GM19438 (cell line): ENCODE measurements at regions not wholly inside any gene's neighbourhood (a gene's known extent, or its start where the extent isn't known, plus 50 kb on each side); places are given as distances from the start of the nearest gene placed in this dataset.
"Not testable (repeated sequence)": the region's sequence is repeated elsewhere in the genome, so short reads cannot be mapped to it uniquely, and the experiment has no call there.

Experiments
- ATAC-seq: cut with Tn5 transposase; IDR thresholded peaks from one replicate; pipeline ENCODE4 v1.9.1; 2021; ENCODE audit warnings: low read depth; ENCODE audit not compliant: unreplicated experiment

GRCh38 chr12:4158306-4158705, 115.3 kb upstream of the CCND2 start:
- ATAC-seq: no peak

- no peak for ATAC-seq
Observed at GRCh38 chr12:4157122-4157521, 116.4 kb upstream of the CCND2 start.

DNA sequence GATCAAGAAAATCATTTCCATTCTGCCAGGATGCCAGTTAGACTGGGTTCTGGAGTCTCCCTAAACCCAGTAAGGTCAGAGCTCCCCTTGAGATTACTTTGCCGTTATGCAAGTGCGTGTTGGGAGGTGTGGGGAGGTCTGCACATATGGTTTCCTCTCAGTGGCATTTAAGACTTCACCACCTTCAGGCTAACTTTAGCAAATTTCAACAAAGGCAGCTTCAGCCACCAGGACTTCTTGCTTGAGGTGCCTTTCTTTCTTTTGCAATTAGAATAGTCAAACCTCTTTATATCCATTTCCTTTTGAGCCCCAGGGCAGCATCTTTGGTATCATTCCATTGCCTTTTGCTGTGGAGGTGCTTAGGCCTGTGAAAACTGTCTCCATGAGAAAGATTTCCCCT, 117.2 kb upstream of the CCND2 start:
- no peak for ATAC-seq

DNA sequence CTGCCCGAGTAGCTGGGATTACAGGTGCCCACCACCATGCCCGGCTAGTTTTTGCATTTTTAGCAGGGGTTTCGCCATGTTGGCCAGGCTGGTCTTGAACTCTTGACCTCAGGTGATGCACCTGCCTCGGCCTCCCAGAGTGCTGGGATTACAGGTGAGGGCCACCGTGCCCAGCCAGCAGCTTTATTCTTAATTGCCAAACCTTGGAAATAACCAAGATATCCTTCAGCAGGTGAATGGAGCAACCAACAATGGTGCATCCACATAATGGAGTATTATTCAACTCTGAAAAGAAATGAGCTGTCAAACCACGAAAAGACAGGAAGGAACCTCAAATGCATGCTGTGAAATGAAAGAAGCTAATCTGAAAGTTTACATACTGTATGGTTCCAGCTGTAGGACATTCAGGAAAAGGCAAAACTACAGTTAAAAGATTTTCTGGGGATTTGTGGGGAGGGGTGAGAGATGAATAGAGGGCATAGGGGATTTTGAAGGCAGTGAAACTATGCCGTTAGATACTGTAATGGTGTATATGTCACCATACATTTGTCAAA, 118.8 kb upstream of the CCND2 start:
- no peak for ATAC-seq

- peak; percentile 79 for ATAC-seq
Observed at GRCh38 chr12:4153343-4153892, 120.1 kb upstream of the CCND2 start.

DNA sequence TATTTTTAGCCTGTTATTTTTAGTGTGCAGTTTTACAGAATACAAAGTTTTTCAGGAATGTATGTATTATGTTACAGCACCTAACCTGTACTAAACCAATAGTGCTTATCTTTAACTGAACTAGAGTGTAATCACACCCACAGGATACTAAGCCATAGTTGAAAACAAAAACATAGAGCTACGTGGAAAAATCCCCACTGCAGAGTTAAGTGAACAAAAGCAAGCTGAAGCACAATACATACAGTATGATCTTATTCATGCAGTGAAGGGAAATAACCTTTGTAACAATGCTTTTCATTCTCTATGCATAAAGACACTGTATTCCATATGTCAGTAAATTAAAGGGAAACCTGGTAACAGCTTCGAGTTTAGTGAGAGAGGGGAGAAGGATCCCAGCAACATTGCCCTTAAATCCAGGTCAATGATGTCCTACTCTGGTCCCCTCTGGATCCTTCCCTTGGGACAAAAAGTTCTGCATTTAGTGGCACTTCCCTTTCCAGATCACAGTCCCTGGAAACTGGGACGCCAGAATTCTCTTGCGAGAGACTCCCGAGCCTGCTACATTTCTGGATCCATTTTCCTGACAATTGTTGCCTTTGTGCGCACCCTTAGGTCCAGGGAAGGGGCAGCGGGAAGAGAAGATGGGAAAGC, 121.3 kb upstream of the CCND2 start:
- ATAC-seq: no peak

DNA sequence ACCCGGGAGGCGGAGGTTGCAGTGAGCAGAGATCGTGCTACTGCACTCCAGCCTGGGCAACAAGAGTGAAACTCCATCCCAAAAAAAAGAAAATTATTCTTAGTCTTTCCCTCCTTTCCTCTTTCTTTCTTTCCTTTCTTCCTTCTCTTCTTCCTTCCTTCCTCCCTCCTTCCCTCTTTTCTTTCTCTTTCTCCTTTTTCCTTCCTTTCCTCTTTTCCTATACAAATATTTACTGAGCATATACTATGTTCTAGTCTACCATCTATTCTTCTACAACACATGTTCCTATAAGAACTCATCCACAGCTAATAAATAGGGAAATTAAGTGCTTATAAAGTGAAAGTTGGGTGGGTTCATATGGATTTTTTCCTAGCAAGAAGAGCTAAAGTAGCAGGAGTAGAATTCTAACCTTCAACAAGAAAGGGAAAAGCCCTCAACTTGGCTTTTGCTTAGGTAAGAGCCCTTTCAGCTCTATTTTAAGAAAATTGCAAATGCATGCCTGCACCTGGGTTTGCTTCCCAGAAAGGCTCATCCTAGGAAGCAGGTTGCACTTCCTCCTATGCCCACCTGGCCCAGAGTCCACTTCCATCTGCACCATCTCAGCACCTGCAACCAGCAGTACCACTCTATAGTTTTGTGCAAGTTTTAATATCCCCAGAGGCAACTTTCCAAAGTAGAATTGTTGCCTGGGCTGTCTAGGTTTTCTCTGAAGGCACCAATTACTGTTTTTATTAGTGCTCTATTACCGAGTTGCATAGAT, 122.0 kb upstream of the CCND2 start:
- no peak for ATAC-seq

- not testable (repeated sequence) for ATAC-seq
Observed at GRCh38 chr12:4150355-4150754, 123.2 kb upstream of the CCND2 start.

- ATAC-seq: peak; percentile 50
Observed at GRCh38 chr12:4148418-4149056, 125.0 kb upstream of the CCND2 start.

DNA sequence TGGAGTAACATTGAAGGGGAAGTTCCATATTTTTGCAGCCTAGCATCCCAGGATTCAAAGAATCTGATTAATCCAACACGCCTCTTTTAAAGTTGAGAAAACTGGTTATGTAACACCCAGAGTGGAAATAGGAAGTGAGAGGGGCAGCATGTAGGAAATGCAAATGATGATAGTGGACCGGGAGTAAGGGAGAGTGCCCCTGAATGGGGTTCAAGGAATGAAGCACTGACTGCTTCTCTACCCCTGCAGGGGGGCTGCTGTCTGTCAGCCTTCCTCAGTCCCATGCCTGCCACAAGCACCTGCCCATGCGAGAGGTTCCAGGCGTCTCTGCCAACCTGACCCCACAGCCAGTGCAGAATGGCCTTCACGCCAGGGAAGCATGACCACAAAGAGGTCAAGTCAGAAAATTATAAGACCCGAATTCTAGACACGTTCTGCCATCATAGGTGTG, 126.5 kb upstream of the CCND2 start:
- no peak for ATAC-seq

- ATAC-seq: no peak
Observed at GRCh38 chr12:4145990-4146859, 127.3 kb upstream of the CCND2 start.

DNA sequence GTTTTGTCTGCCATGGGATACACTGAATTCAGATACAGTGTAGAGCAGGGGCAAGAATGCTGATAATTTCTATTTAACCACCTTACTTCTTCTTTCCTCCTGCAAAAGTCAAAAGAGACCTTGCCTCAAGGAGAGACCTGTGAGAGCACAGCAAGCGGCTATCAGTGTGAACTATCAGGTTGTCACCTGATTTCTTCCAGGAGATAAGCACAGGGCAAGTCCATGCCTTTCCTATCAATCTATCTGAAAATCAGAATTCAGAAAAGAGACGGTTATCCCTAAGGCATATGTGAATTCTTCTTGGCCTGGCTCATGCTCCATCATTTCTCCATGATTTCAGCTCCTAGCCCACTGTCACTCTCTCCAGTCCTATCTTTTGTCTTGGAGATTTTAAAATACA, 128.9 kb upstream of the CCND2 start:
- ATAC-seq: no peak

DNA sequence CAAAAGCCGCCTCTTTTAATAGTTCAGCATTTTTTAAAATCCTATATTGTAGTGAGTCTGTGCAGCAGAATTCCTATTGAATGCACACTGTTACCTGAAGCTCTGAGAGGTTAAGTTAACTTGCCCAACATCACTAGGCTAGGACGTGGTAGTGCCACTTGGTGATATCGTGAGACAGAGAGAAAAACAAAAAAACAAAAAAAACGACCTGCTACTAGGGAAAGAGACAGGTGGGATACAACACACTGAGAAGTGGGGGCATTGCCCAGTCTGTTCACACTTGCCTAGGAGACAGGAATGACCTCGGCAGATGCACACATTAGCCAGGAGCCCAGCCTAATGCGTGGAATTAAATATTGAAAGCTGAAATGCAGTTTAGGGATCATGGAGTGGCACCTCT, 129.7 kb upstream of the CCND2 start:
- no peak for ATAC-seq

DNA sequence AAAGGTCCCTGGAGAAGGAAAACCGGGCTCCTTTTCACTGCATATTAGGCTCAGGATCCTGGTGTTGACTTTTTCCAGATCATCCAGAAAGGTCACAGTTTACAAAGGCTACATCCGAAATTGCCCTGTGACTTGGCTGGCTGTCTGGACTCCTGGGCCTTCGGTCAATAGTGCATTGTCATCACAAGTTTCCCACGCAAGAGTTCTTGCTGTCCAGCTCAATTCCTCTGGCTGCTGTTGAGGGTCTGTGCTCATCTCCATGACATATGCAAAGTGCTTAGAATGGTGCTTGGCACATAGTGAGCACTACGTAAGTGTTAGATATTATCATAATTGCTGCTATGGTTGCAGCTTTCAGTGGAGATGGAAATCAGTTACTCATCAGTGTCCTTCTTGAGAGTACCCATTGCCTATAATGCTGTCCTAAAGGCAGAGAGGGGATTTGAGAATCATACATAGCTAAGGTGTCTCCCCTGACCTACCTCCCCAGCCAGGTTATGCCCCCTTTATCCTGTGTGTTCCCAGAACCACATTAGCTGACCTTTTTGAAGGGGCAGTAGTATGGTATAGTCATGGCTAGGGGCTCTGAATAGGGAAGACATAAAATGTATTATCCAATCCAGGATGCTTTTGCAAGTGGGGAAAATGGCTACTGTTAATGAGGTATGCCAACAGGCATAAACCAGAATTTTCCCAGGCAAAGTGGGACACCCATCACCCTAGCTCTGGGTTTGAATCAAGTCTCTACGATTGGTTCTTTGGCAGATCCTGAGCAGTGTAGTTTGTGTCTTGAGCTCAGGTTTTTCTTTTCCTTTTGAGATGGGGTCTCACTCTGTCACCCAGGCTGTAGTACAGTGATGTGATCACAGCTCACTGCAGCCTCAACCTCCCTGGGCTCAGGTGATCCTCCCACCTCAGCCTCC, 132.0 kb upstream of the CCND2 start:
- no peak for ATAC-seq

DNA sequence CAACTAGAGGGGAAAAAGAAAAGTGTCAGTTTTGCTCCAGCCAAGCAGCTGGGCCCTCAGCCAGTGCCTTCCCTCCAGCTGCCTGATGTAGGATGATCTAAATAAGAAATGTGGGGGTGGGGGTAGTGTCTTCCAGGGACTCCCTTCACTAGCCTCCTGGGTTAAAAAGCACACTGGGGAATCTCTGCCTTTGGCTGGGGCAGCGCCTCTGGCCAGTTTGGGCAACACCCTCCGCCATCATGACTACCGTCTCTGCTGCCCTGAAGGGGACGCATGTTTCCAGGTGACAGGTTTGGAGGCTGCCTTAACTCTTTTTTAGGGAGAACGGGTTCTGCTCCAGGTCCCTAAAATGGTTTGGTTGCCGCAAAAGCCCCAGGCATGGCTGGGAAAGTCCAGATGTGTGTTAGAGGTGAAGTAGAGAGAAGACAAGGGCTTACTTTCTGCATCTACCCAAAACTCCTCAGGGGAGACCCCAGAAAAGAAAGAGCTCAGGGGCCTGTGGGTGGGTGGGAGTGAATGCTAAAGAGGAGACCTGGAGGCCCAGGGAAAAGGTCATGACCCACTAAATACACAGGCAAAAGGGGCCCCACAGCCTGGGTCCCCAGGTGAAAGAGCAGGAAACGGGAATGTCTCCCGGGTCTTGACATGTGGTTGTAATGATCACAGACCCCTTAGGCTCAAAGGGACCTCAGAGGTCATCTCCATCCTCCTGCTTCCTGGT, 132.8 kb upstream of the CCND2 start:
- ATAC-seq: no peak

GRCh38 chr12:4139191-4139590, 134.4 kb upstream of the CCND2 start:
- no peak for ATAC-seq

DNA sequence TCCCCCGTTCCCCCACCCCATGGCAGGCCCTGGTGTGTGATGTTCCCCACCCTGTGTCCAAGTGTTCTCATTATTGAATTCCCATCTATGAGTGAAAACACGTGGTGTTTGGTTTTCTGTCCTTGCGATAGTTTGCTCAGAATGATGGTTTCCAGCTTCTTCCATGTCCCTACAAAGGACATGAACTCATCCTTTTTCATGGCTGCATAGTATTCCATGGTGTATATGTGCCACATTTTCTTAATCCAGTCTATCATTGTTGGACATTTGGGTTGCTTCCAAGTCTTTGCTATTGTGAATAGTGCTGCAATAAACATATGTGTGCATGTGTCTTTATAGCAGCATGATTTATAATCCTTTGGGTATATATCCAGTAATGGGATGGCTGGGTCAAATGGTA, 135.0 kb upstream of the CCND2 start:
- ATAC-seq: not testable (repeated sequence)

DNA sequence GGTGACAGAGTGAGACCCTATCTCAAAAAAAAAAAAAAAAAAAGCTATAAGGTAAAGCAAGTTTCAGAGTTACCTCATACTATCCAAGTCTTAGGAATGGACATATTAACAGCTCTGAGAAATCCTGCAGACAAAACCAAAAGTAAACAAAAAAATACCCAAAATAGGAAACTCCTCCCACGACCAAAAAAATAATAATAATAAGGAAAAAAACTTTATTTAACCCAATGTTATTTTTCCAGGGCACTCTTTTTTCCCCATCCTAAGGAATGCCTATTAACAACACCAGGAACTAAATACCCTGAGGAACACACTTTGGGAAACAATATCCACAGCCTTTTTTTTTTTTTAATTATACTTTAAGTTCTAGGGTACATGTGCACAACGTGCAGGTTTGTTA, 135.5 kb upstream of the CCND2 start:
- ATAC-seq: no peak

DNA sequence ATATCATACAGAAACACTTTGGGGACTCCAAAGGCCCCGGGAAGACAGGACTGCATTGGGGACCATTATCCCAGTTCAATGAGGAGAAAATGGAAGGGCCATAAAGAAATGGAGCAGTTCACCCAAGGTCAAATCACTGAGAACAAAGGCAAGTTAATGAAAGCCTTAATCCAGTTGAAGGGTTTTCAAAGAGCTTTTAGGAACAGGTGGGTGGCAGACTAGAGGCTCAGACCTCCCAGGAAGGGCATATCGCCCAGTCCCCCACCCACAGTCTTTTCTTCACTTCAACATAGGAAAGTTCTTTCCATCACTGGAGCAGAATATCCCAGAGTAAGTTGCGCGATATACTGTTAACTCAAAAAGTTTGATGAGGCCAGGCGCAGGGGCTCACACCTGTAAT, 136.1 kb upstream of the CCND2 start:
- ATAC-seq: no peak
